ENCODE measurements at regions not wholly inside any gene's neighbourhood (a gene's known extent, or its start where the extent isn't known, plus 50 kb on each side); places are given as distances from the start of the nearest gene placed in this dataset.

DNA sequence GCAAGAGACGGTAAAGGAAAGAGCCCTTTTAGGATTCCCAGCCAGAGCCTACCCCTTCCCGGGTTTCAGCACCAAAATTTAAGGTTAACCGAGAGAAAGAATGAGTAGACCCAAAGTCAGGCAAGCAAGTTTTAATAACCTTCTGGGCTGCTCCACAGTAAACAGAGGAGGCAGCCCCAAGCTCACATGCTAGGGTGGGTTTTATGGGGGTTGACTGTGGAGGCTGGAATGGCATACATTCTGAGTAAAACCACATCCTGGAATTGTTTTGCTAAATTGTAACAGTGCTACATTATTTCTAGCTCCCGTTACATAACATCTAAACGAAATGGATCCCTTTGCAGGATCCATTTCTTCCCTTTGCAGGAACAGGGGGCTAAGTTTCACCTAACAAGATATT is 102.2 kb upstream of the USP9Y start:
- no peak for DNase-seq

DNA sequence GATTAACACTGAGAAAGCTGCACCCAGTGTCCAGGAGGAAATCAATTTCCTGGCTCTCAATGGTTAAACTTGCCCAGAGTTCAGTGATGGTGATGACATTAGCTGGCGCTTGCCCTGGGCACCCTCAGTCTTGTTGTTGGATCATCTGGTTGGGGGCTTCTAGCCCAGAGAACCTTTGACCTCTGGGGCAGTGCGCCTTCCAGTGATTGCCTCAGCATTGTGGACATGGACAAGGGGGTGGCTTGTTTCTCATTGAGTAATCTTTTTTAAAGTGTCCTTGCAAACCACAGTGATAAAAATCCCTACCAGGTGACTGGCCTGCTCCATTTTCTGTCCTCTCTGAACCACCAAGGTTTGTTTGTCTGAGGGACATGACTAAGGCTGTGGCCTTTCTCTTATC is 95.6 kb upstream of the USP9Y start:
- no peak for DNase-seq

DNA sequence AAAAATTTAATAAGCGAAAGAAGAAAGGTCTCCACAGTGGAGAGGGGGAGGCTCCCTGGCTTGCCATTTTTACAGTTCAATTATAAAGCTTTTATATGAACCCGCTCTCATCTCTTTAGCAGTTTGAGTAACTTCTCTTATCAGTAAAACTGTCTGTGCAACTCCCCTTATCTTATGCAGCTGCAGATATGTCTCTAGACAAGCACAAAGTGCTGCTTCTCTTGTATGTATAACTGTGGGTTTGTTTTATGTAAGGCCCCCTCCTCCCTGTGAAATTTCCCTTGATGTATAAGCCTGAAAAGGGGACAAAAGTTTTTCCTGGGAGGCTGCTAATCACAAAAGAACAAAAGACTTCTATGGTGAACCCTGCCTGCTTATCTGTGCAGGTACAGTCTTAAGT is 90.2 kb upstream of the USP9Y start:
- DNase-seq = no peak

DNA sequence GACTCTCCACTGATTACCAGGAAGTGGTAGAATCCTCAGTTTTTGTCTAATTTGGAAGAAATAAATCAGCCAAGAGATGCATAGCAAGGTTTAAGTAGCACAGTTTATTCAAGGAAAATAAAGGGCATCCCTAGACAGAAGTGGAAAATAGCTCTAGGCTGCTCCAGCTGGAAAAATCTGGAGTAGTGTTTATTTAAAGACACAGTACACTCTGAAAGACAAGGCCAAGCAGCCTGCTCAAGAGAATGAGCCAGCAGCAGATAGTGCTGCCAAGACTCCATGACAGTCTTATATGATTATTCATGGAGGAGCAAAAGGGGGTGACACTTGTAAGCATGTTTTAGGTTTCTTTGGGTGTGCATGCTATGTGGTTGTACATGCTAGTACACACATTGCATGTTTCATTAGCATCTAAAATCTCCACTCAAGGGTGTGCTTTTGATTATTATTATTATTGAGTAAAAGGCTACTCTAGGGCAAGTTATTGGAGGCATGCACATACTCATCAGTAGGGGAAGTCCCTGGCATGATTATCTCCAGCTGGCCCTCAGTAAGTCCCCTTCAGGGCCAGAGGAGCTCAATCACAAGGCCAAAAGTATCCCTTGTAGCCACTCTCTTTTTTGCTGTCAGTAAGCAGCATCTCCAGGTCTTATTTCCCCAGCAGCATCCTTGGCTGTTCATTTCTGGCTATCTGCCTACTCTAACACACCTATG is 85.1 kb upstream of the USP9Y start:
- DNase-seq = no peak

DNA sequence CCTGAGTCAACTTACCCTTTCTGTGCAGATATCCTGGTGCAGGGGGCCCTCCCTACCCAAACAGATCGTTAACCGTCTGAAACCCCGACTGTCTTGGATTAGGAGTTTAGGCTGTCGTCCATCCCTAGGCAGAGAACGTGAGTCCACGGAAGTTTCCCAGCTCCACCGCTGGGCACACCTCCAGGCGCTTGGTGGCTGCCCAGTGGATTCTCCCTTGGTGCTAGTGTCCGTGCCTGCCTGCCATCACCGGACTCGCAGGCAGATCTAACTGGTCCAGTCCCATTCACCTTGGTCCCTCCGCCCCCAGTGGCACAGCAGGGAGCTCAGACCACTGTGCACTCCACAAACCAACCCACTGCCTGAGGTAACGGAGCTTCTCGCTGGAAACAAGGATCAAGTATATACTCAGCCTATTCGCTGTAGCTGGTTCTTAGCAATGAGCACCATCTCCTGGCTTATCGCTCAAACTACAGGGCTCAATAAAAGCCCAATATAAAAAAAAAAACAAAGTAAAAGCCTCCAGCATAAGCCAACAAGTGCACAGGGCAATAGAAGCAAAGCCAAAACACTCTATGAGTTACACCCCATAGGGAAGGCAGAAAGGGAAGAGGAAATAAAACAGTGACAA is 79.5 kb upstream of the USP9Y start:
- peak; percentile 22 for DNase-seq

DNA sequence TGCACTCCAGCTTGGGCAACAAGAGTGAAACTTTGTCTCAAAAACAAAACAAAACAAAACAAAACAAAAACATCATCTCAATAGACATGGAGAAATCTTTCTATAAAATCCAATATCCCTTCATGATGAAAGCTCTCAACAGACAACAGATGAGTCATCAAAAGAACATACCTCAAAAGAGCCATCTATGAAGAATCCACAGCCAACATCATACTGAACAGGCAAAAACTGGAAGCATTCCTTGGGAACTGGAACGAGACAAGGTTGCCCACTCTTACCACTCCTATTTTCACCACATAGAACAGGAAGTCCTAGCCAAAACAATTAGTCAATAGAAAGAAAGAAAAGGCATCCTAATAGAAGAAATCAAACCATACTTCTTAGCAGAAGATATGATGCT is 77.8 kb upstream of the USP9Y start:
- no peak for DNase-seq

DNA sequence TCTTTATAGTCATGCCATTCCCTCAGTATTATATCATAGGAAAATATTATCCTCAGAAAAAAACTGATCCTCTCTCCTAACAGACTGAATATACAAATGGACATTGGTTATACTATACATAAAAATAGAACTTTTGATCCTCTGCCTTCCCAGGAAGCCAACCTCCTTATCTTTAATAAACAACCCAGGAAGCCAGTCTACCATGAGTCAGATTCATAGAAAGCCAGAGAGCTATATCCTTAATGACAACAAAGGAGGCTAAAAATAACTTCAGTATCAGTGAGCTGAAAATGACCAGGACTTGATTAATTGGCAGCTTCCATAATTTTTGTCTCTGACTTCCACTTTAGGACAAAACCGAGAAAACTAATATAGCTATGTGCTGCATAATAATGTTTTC is 58.0 kb upstream of the USP9Y start:
- DNase-seq = no peak

DNA sequence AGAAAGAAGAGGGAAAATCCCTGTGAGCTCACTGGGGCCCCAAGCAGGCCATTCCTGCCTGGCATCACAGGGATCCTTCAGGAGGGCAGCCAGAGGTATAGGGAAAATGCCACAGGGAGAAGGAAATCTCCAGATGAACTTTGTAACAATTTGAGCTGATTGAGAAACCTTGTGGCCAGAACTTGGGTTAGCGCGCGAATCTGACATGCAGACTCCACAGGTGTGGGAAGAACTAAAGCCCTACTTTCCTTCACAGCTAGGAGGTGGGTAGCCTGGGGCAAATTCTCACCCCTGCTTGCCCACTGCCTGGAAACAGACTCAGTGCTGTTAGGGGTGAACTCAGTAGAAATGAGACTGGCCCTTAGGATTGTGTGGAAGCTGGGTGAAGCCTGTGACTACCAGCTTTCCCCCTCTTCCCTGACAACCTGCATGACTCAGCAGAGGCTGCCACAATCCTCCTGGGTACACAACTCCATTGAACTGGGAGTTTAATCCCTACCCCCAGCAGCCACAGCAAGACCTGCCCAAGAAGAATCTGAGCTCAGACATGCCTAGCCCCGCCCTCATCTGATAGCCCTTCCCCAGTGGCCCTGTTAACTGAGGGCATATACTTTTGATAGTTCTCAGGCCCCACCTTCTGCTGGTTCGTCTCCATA is 57.2 kb upstream of the USP9Y start:
- no peak for DNase-seq

DNA sequence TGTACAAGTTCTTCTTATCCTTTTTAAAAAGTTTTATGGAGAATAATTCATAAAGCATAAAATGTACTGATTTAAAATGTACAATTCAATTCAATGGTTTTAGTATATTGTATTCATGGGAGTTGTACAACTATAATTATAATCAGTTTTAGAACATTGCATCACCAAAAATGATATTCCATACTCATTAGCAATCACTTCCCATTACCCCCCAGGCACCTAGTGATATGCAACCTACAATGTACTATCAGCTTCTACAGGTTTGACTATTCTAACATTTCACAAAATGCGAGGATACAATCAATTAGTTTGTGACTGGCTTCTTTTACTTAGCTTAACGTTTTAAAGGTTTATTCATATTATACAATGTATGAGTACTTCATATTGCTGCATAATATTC is 49.9 kb upstream of the USP9Y start:
- no peak for DNase-seq
